Astrocyte (in vitro differentiated cells and primary cell): ENCODE measurements at regions not wholly inside any gene's neighbourhood (a gene's known extent, or its start where the extent isn't known, plus 50 kb on each side); places are given as distances from the start of the nearest gene placed in this dataset.
"Not testable (repeated sequence)": the region's sequence is repeated elsewhere in the genome, so short reads cannot be mapped to it uniquely, and the experiment has no call there.

Experiments
- EZH2 ChIP-seq: IDR thresholded peaks from 2 replicates; pipeline ENCODE4 v1.6.1; 2012; ENCODE audit warnings: mild to moderate bottlenecking, low read length, inconsistent platforms; ENCODE audit not compliant: insufficient read depth
- TF ChIP-seq, protein P1 (sequence below): IDR thresholded peaks from 2 replicates; pipeline ENCODE4 v1.5.1; 2011; ENCODE audit warnings: low read depth, mild to moderate bottlenecking, inconsistent platforms, low read length, moderate library complexity; ENCODE audit not compliant: insufficient read depth

DNA sequence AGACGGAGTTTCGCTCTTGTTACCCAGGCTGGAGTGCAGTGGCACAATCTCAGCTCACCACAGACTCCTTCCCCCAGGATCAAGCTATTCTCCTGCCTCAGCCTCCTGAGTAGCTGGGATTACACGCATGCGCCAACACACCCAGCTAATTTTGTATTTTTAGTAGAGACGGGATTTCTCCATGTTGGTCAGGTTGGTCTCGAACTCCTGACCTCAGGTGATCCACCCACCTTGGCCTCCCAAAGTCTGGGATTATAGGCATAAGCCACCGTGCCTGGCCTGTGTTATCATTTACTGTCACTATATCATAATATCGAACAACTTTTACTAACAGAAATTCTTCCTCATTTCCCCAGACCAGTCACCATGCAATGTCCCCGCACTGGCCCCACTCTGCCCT is 104.0 kb upstream of the DLG1 start:
- TF ChIP-seq, protein P1, sequence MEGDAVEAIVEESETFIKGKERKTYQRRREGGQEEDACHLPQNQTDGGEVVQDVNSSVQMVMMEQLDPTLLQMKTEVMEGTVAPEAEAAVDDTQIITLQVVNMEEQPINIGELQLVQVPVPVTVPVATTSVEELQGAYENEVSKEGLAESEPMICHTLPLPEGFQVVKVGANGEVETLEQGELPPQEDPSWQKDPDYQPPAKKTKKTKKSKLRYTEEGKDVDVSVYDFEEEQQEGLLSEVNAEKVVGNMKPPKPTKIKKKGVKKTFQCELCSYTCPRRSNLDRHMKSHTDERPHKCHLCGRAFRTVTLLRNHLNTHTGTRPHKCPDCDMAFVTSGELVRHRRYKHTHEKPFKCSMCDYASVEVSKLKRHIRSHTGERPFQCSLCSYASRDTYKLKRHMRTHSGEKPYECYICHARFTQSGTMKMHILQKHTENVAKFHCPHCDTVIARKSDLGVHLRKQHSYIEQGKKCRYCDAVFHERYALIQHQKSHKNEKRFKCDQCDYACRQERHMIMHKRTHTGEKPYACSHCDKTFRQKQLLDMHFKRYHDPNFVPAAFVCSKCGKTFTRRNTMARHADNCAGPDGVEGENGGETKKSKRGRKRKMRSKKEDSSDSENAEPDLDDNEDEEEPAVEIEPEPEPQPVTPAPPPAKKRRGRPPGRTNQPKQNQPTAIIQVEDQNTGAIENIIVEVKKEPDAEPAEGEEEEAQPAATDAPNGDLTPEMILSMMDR = not testable (repeated sequence)
- TF ChIP-seq EZH2 = not testable (repeated sequence)
